ENCODE measurements at regions not wholly inside any gene's neighbourhood (a gene's known extent, or its start where the extent isn't known, plus 50 kb on each side); places are given as distances from the start of the nearest gene placed in this dataset.

GRCh38 chr2:137836671-137837070 is 127.6 kb upstream of the HNMT start:
- in situ Hi-C loops (cut with HindIII; ENCODE audit: low pct_ligation_motif_present, low sequenced_read_pairs), result loop anchor here (25.0 kb wide), 1 partner anchor 1424 kb away; no protein-coding TSS in a partner anchor
- TF ChIP-seq CTCF (IDR thresholded peaks at IDR 0.05; ENCODE audit: low read depth, low read length, missing control alignments), result no peak
- no peaks in the 10 kb centered on the region for H3K27me3 ChIP-seq (replicated peaks)
- no peak for DNase-seq
- no peaks in the 10 kb centered on the region for H3K36me3 ChIP-seq (replicated peaks)
- H3K27ac ChIP-seq, result no peak overlapping the region
- H3K4me3 ChIP-seq (ENCODE audit: low read depth, low read length), result no peak overlapping the region

- Histone ChIP-seq H3K4me3 (ENCODE audit: low read depth, low read length) (no peak overlapping the region), H3K36me3 (replicated peaks) (no peaks in the 10 kb centered on the region), H3K27me3 (replicated peaks) (no peaks in the 10 kb centered on the region), H3K27ac (no peak overlapping the region)
- TF ChIP-seq CTCF (IDR thresholded peaks at IDR 0.05; ENCODE audit: low read depth, low read length, missing control alignments), result no peak
- DNase-seq, result no peak
- in situ Hi-C loops (cut with HindIII; ENCODE audit: low pct_ligation_motif_present, low sequenced_read_pairs), result loop anchor here (25.0 kb wide), 1 partner anchor 1426 kb away; no protein-coding TSS in a partner anchor
Observed at GRCh38 chr2:137837830-137838229, 126.4 kb upstream of the HNMT start.

GRCh38 chr2:137838255-137839092 is 125.8 kb upstream of the HNMT start:
- Histone ChIP-seq H3K27ac (no peak overlapping the region), H3K36me3 (replicated peaks) (no peaks in the 10 kb centered on the region), H3K27me3 (replicated peaks) (no peaks in the 10 kb centered on the region), H3K4me3 (ENCODE audit: low read depth, low read length) (no peak overlapping the region)
- in situ Hi-C loops (cut with HindIII; ENCODE audit: low pct_ligation_motif_present, low sequenced_read_pairs), result loop anchor here (25.0 kb wide), 1 partner anchor 1426 kb away; no protein-coding TSS in a partner anchor
- peak; percentile 19 for DNase-seq
- peak; percentile 50 for TF ChIP-seq CTCF (IDR thresholded peaks at IDR 0.05; ENCODE audit: low read depth, low read length, missing control alignments)

GRCh38 chr2:137842430-137842829 is 121.8 kb upstream of the HNMT start:
- in situ Hi-C loops (cut with HindIII; ENCODE audit: low pct_ligation_motif_present, low sequenced_read_pairs), result loop anchor here (25.0 kb wide), 1 partner anchor 1430 kb away; no protein-coding TSS in a partner anchor
- no peaks in the 10 kb centered on the region for H3K36me3 ChIP-seq (replicated peaks)
- DNase-seq, result no peak
- no peak for TF ChIP-seq CTCF (IDR thresholded peaks at IDR 0.05; ENCODE audit: low read depth, low read length, missing control alignments)
- H3K27me3 ChIP-seq (replicated peaks), result no peaks in the 10 kb centered on the region
- H3K4me3 ChIP-seq (ENCODE audit: low read depth, low read length), result no peak overlapping the region
- H3K27ac ChIP-seq, result no peak overlapping the region

GRCh38 chr2:137842952-137843351 is 121.3 kb upstream of the HNMT start:
- in situ Hi-C loops (cut with HindIII; ENCODE audit: low pct_ligation_motif_present, low sequenced_read_pairs), result loop anchor here (25.0 kb wide), 1 partner anchor 1431 kb away; no protein-coding TSS in a partner anchor
- no peak for DNase-seq
- Histone ChIP-seq H3K36me3 (replicated peaks) (no peaks in the 10 kb centered on the region), H3K27me3 (replicated peaks) (no peaks in the 10 kb centered on the region), H3K4me3 (ENCODE audit: low read depth, low read length) (no peak overlapping the region), H3K27ac (no peak overlapping the region)
- no peak for TF ChIP-seq CTCF (IDR thresholded peaks at IDR 0.05; ENCODE audit: low read depth, low read length, missing control alignments)
